ENCODE measurements at regions not wholly inside any gene's neighbourhood (a gene's known extent, or its start where the extent isn't known, plus 50 kb on each side); places are given as distances from the start of the nearest gene placed in this dataset.

- H3K36me3 ChIP-seq (ENCODE audit: control insufficient read depth, insufficient read depth, low read length, severe bottlenecking) = no peaks in the 10 kb centered on the region
- no peak overlapping the region for H3K9ac ChIP-seq (ENCODE audit: low read length)
- H3K4me1 ChIP-seq (ENCODE audit: control insufficient read depth, insufficient read depth, low read length) = peaks cover 18% of the 10 kb centered on the region
- DNase-seq (ENCODE audit: low read depth) = no peak
- H3K9me3 ChIP-seq (ENCODE audit: control insufficient read depth, low read length) = peaks cover 7% of the 10 kb centered on the region
- peaks cover 8% of the 10 kb centered on the region for H3K27me3 ChIP-seq (replicated peaks; ENCODE audit: control insufficient read depth, insufficient read depth, low read length)
- H3K4me3 ChIP-seq (ENCODE audit: low read length) = no peak overlapping the region
Observed at GRCh38 chr22:35475545-35475944, 65.1 kb upstream of the RASD2 start.

- Histone ChIP-seq H3K27me3 (replicated peaks; ENCODE audit: control insufficient read depth, insufficient read depth, low read length) (peaks cover 8% of the 10 kb centered on the region), H3K4me3 (ENCODE audit: low read length) (no peak overlapping the region), H3K9ac (ENCODE audit: low read length) (no peak overlapping the region), H3K9me3 (ENCODE audit: control insufficient read depth, low read length) (peaks cover 3% of the 10 kb centered on the region), H3K36me3 (ENCODE audit: control insufficient read depth, insufficient read depth, low read length, severe bottlenecking) (no peaks in the 10 kb centered on the region), H3K4me1 (ENCODE audit: control insufficient read depth, insufficient read depth, low read length) (peaks cover 20% of the 10 kb centered on the region)
- DNase-seq (ENCODE audit: low read depth) = peak; percentile 15
Observed at GRCh38 chr22:35476341-35476740, 64.3 kb upstream of the RASD2 start.

- peak overlapping the region; percentile 22 for H3K9ac ChIP-seq (ENCODE audit: low read length)
- DNase-seq (ENCODE audit: low read depth) = no peak
- H3K4me1 ChIP-seq (ENCODE audit: control insufficient read depth, insufficient read depth, low read length) = peaks cover 20% of the 10 kb centered on the region
- no peaks in the 10 kb centered on the region for H3K36me3 ChIP-seq (ENCODE audit: control insufficient read depth, insufficient read depth, low read length, severe bottlenecking)
- peaks cover 4% of the 10 kb centered on the region for H3K9me3 ChIP-seq (ENCODE audit: control insufficient read depth, low read length)
- peaks cover 8% of the 10 kb centered on the region for H3K27me3 ChIP-seq (replicated peaks; ENCODE audit: control insufficient read depth, insufficient read depth, low read length)
- no peak overlapping the region for H3K4me3 ChIP-seq (ENCODE audit: low read length)
Observed at GRCh38 chr22:35477911-35478582, 62.6 kb upstream of the RASD2 start.

- Histone ChIP-seq H3K27me3 (replicated peaks; ENCODE audit: control insufficient read depth, insufficient read depth, low read length) (peaks cover 5% of the 10 kb centered on the region), H3K9me3 (ENCODE audit: control insufficient read depth, low read length) (peaks cover 4% of the 10 kb centered on the region), H3K4me1 (ENCODE audit: control insufficient read depth, insufficient read depth, low read length) (peaks cover 20% of the 10 kb centered on the region), H3K36me3 (ENCODE audit: control insufficient read depth, insufficient read depth, low read length, severe bottlenecking) (no peaks in the 10 kb centered on the region), H3K9ac (ENCODE audit: low read length) (peak overlapping the region; percentile 22), H3K4me3 (ENCODE audit: low read length) (no peak overlapping the region)
- no peak for DNase-seq (ENCODE audit: low read depth)
Observed at GRCh38 chr22:35478633-35479107, 62.0 kb upstream of the RASD2 start.

GRCh38 chr22:35479359-35479758, 61.3 kb upstream of the RASD2 start:
- Histone ChIP-seq H3K36me3 (ENCODE audit: control insufficient read depth, insufficient read depth, low read length, severe bottlenecking) (no peaks in the 10 kb centered on the region), H3K9ac (ENCODE audit: low read length) (no peak overlapping the region), H3K27me3 (replicated peaks; ENCODE audit: control insufficient read depth, insufficient read depth, low read length) (peaks cover 5% of the 10 kb centered on the region), H3K4me3 (ENCODE audit: low read length) (no peak overlapping the region), H3K9me3 (ENCODE audit: control insufficient read depth, low read length) (peaks cover 4% of the 10 kb centered on the region), H3K4me1 (ENCODE audit: control insufficient read depth, insufficient read depth, low read length) (peaks cover 20% of the 10 kb centered on the region)
- no peak for DNase-seq (ENCODE audit: low read depth)

GRCh38 chr22:35479985-35480550, 60.6 kb upstream of the RASD2 start:
- DNase-seq (ENCODE audit: low read depth) = no peak
- H3K36me3 ChIP-seq (ENCODE audit: control insufficient read depth, insufficient read depth, low read length, severe bottlenecking) = no peaks in the 10 kb centered on the region
- H3K9ac ChIP-seq (ENCODE audit: low read length) = no peak overlapping the region
- peaks cover 4% of the 10 kb centered on the region for H3K9me3 ChIP-seq (ENCODE audit: control insufficient read depth, low read length)
- no peak overlapping the region for H3K4me3 ChIP-seq (ENCODE audit: low read length)
- peaks cover 5% of the 10 kb centered on the region for H3K27me3 ChIP-seq (replicated peaks; ENCODE audit: control insufficient read depth, insufficient read depth, low read length)
- peaks cover 20% of the 10 kb centered on the region for H3K4me1 ChIP-seq (ENCODE audit: control insufficient read depth, insufficient read depth, low read length)

GRCh38 chr22:35480627-35481550, 59.7 kb upstream of the RASD2 start:
- H3K36me3 ChIP-seq (ENCODE audit: control insufficient read depth, insufficient read depth, low read length, severe bottlenecking) = no peaks in the 10 kb centered on the region
- no peak for DNase-seq (ENCODE audit: low read depth)
- peaks cover 20% of the 10 kb centered on the region for H3K4me1 ChIP-seq (ENCODE audit: control insufficient read depth, insufficient read depth, low read length)
- H3K9me3 ChIP-seq (ENCODE audit: control insufficient read depth, low read length) = peaks cover 4% of the 10 kb centered on the region
- H3K4me3 ChIP-seq (ENCODE audit: low read length) = no peak overlapping the region
- peaks cover 5% of the 10 kb centered on the region for H3K27me3 ChIP-seq (replicated peaks; ENCODE audit: control insufficient read depth, insufficient read depth, low read length)
- no peak overlapping the region for H3K9ac ChIP-seq (ENCODE audit: low read length)

GRCh38 chr22:35482311-35482710, 58.3 kb upstream of the RASD2 start:
- Histone ChIP-seq H3K36me3 (ENCODE audit: control insufficient read depth, insufficient read depth, low read length, severe bottlenecking) (no peaks in the 10 kb centered on the region), H3K27me3 (replicated peaks; ENCODE audit: control insufficient read depth, insufficient read depth, low read length) (peaks cover 5% of the 10 kb centered on the region), H3K9me3 (ENCODE audit: control insufficient read depth, low read length) (peaks cover 4% of the 10 kb centered on the region), H3K4me3 (ENCODE audit: low read length) (no peak overlapping the region), H3K4me1 (ENCODE audit: control insufficient read depth, insufficient read depth, low read length) (peaks cover 20% of the 10 kb centered on the region), H3K9ac (ENCODE audit: low read length) (no peak overlapping the region)
- DNase-seq (ENCODE audit: low read depth) = no peak

- no peaks in the 10 kb centered on the region for H3K36me3 ChIP-seq (ENCODE audit: control insufficient read depth, insufficient read depth, low read length, severe bottlenecking)
- peaks cover 5% of the 10 kb centered on the region for H3K27me3 ChIP-seq (replicated peaks; ENCODE audit: control insufficient read depth, insufficient read depth, low read length)
- H3K4me1 ChIP-seq (ENCODE audit: control insufficient read depth, insufficient read depth, low read length) = peaks cover 19% of the 10 kb centered on the region
- H3K4me3 ChIP-seq (ENCODE audit: low read length) = no peak overlapping the region
- DNase-seq (ENCODE audit: low read depth) = no peak
- no peak overlapping the region for H3K9ac ChIP-seq (ENCODE audit: low read length)
- H3K9me3 ChIP-seq (ENCODE audit: control insufficient read depth, low read length) = peaks cover 4% of the 10 kb centered on the region
Observed at GRCh38 chr22:35482974-35483373, 57.7 kb upstream of the RASD2 start.

GRCh38 chr22:35483730-35484129, 56.9 kb upstream of the RASD2 start:
- peaks cover 11% of the 10 kb centered on the region for H3K4me1 ChIP-seq (ENCODE audit: control insufficient read depth, insufficient read depth, low read length)
- peaks cover 4% of the 10 kb centered on the region for H3K27me3 ChIP-seq (replicated peaks; ENCODE audit: control insufficient read depth, insufficient read depth, low read length)
- H3K36me3 ChIP-seq (ENCODE audit: control insufficient read depth, insufficient read depth, low read length, severe bottlenecking) = no peaks in the 10 kb centered on the region
- no peak overlapping the region for H3K4me3 ChIP-seq (ENCODE audit: low read length)
- peaks cover 4% of the 10 kb centered on the region for H3K9me3 ChIP-seq (ENCODE audit: control insufficient read depth, low read length)
- no peak for DNase-seq (ENCODE audit: low read depth)
- H3K9ac ChIP-seq (ENCODE audit: low read length) = no peak overlapping the region

All from adipocyte (in vitro differentiated cells).